ENCODE measurements at regions not wholly inside any gene's neighbourhood (a gene's known extent, or its start where the extent isn't known, plus 50 kb on each side); places are given as distances from the start of the nearest gene placed in this dataset.

DNA sequence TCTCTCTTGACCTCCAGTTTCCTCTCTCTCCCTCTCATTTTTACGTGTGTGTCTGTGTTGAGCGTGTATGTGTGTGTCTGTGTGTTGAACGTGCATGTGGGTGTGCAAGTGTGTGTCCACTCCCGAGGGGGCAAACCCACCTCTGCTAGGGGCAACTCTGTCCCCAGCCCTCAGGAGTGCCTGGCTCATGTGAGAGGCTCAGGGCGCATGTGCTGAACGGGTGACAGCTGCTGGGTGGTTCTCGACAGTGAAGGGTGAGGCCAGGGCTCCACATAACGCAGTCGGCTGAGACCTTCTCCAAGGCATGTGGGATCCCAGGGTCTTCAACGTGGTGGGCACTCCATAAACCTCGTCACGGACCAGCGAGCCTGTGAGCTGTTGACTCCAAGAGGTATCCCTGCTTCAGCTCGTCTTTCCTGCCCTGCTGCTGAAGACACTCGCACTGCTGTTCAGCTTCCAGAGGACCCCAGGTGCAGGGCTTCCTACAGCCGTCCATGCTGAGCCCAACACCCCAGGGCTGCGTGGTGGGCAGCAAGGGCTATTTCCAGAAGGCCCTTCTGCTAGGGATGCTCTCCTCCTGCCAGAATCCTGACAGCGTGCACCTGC, 361.6 kb upstream of the SHH start:
- TF ChIP-seq, protein P1, sequence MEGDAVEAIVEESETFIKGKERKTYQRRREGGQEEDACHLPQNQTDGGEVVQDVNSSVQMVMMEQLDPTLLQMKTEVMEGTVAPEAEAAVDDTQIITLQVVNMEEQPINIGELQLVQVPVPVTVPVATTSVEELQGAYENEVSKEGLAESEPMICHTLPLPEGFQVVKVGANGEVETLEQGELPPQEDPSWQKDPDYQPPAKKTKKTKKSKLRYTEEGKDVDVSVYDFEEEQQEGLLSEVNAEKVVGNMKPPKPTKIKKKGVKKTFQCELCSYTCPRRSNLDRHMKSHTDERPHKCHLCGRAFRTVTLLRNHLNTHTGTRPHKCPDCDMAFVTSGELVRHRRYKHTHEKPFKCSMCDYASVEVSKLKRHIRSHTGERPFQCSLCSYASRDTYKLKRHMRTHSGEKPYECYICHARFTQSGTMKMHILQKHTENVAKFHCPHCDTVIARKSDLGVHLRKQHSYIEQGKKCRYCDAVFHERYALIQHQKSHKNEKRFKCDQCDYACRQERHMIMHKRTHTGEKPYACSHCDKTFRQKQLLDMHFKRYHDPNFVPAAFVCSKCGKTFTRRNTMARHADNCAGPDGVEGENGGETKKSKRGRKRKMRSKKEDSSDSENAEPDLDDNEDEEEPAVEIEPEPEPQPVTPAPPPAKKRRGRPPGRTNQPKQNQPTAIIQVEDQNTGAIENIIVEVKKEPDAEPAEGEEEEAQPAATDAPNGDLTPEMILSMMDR (IDR thresholded peaks at IDR 0.05; ENCODE audit: low read depth, low read length), result no peak
- no peak for DNase-seq (ENCODE audit: low read depth in 2 of 2)
- H3K4me3 ChIP-seq (replicated peaks in 1 of 2; ENCODE audit: low read depth in 2 of 2, low read length in 2 of 2), result no peak overlapping the region

DNA sequence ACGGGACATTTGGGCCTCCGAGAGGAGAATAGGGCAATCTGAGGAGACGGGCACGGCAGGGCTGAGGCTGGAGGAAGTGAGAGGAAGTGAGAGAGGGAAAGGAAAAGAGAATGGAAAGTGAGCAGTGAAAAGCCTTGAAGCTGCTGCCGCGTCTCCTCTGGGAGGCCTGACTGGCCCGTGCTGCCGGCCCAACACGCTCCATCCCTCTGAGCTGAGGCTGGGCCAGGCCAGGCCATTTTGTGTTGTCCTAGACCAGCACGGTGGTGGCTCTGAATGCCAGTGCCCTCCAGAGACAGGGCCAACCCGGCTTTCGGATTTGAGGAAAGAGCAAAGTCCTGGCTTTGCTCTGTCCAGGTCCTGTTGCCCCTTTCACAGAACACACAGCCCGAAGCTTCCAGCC, 361.1 kb upstream of the SHH start:
- no peak for DNase-seq (ENCODE audit: low read depth in 2 of 2)
- no peak overlapping the region for H3K4me3 ChIP-seq (replicated peaks in 1 of 2; ENCODE audit: low read depth in 2 of 2, low read length in 2 of 2)
- TF ChIP-seq, protein P1 (IDR thresholded peaks at IDR 0.05; ENCODE audit: low read depth, low read length), result no peak

DNA sequence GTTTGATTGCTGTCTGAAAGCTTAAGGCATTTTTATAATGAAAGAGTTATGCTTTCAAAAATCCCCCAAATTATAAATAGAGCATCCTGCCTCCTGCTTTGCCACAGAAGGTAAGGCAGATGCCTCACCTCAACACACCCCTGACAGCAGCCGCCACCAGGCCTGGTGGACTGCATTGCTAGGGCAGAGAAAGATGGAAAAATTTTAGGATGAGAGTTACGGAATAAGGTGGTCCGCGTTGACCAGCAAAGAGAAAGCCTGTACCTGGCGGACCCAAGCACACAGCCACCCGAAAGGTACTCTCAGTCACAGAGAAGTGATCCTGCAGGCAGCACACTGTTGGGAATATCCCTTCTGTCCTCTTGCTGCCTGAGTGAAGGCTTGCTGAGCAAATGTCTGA, 360.4 kb upstream of the SHH start:
- no peak overlapping the region for H3K4me3 ChIP-seq (replicated peaks in 1 of 2; ENCODE audit: low read depth in 2 of 2, low read length in 2 of 2)
- no peak for DNase-seq (ENCODE audit: low read depth in 2 of 2)
- TF ChIP-seq, protein P1 (IDR thresholded peaks at IDR 0.05; ENCODE audit: low read depth, low read length), result no peak

DNA sequence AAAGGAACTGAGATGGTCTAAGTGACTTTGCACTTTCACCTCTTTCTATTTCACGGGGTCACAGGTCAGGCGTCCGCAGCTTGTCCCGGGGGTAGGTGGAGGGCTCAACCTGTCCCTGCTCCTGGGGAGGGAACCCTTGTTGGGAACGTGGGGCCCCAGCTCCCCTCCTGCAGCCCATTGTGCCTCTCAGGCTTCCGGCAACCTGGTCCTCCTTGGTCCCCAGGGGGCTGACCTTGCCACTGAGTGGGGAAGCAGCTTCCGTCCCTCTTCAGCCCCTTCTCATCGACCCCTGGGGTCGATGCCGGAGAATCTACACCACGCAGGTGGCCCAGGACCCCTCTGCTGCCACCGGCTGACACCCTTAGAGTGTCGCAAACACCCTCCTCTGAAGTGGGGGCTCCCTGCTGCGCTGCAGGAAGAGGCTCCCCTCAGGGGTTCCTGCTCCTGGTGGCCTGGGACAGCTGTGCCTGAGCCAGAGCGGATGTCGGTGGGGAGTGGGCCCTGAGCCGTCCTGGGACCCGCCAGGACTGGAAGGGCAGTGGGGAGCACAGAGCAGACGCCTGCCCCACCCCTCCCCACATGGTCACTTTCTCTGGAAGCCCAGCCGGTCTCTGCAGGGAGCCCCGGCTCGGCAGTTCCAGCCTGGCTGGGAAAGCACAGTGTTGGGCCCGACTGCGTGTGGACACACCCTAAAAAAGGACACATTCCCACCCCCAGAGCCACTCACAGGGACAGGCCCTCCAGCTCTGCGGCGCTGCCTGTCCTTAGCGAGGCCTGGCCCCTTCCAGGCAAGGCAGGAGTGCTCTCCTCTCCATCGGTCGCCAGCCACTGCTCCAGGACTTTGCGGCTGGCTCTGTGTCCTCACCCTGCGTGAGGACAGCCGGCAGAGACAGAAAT, 357.5 kb upstream of the SHH start:
- TF ChIP-seq, protein P1 (IDR thresholded peaks at IDR 0.05; ENCODE audit: low read depth, low read length), result no peak
- no peak for DNase-seq (ENCODE audit: low read depth in 2 of 2)

DNA sequence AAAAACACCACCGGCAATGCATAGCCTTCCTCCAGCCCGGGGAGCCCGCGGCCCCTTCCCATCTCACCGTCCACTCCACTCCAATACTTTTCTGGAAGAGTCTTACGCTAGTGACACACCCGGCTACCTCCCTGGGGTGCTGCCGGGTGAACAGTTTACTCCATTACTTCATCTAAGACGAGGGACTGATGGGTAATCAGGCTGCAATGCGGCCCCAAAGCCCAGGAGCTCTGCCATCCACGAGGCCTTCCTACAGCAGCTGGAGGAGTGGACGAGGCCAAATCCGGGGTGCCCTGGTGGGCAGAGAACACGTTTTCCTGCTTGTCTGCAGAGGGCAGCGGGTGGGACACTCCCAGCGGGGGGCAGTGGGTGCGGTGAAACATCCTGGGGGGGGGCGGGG, 356.2 kb upstream of the SHH start:
- TF ChIP-seq, protein P1 (IDR thresholded peaks at IDR 0.05; ENCODE audit: low read depth, low read length), result no peak
- no peak for DNase-seq (ENCODE audit: low read depth in 2 of 2)
- H3K4me3 ChIP-seq (replicated peaks in 1 of 2; ENCODE audit: low read depth in 2 of 2, low read length in 2 of 2), result no peak overlapping the region

More for the DNA sequence above, 357.5 kb upstream of the SHH start:
- no peak overlapping the region for H3K4me3 ChIP-seq (replicated peaks in 1 of 2; ENCODE audit: low read depth in 2 of 2, low read length in 2 of 2)

DNA sequence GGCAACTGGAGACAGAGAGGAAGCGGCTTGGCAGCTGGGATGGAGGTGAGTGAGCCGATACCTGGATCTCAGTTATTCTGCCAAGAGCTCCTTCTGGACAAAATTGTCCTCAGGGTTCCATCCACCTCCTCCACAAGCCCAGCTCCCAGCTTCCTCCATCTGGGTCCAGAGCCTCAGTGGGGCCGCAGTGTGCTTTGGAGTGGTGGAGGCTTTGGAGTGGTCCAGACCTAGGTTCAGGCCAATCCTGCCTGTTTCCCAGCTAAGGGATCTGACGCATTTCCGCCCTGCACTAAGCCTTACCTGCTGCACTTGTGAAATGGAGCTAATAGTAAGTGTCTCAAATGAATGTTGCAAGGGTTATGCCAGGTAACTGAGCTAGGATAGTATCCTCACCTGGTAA, 355.7 kb upstream of the SHH start:
- no peak for DNase-seq (ENCODE audit: low read depth in 2 of 2)
- TF ChIP-seq, protein P1 (IDR thresholded peaks at IDR 0.05; ENCODE audit: low read depth, low read length), result no peak
- no peak overlapping the region for H3K4me3 ChIP-seq (replicated peaks in 1 of 2; ENCODE audit: low read depth in 2 of 2, low read length in 2 of 2)
